HG03565 (cell line): ENCODE measurements at regions not wholly inside any gene's neighbourhood (a gene's known extent, or its start where the extent isn't known, plus 50 kb on each side); places are given as distances from the start of the nearest gene placed in this dataset.
"Not testable (repeated sequence)": the region's sequence is repeated elsewhere in the genome, so short reads cannot be mapped to it uniquely, and the experiment has no call there.

ENCODE experiments used
- ATAC-seq: cut with Tn5 transposase; IDR thresholded peaks from one replicate; pipeline ENCODE4 v1.9.1; 2021; ENCODE audit warnings: mild to moderate bottlenecking, moderate library complexity; ENCODE audit not compliant: unreplicated experiment

GRCh38 chr6:106802139-106802538 lies 172.4 kb downstream of the CD24 start:
- ATAC-seq: no peak

GRCh38 chr6:106801256-106801655 lies 171.9 kb downstream of the QRSL1 start:
- ATAC-seq: no peak

- ATAC-seq: no peak
Observed at GRCh38 chr6:106800379-106800778, 171.0 kb downstream of the QRSL1 start.

GRCh38 chr6:106799031-106799894 lies 169.9 kb downstream of the QRSL1 start:
- ATAC-seq: no peak

GRCh38 chr6:106797186-106797585 lies 167.8 kb downstream of the QRSL1 start:
- ATAC-seq: no peak

- ATAC-seq: no peak
Observed at GRCh38 chr6:106796781-106797180, 167.4 kb downstream of the QRSL1 start.

- no peak for ATAC-seq
Observed at GRCh38 chr6:106794129-106794528, 164.8 kb downstream of the QRSL1 start.

- ATAC-seq: no peak
Observed at GRCh38 chr6:106792536-106793236, 163.3 kb downstream of the QRSL1 start.

- no peak for ATAC-seq
Observed at GRCh38 chr6:106790935-106791334, 161.6 kb downstream of the QRSL1 start.

- ATAC-seq: no peak
Observed at GRCh38 chr6:106790149-106790770, 160.9 kb downstream of the QRSL1 start.

GRCh38 chr6:106789428-106790148 lies 160.2 kb downstream of the QRSL1 start:
- ATAC-seq: no peak

GRCh38 chr6:106788761-106789160 lies 159.4 kb downstream of the QRSL1 start:
- ATAC-seq: no peak

- no peak for ATAC-seq
Observed at GRCh38 chr6:106787327-106788196, 158.2 kb downstream of the QRSL1 start.

GRCh38 chr6:106785298-106785697 lies 155.9 kb downstream of the QRSL1 start:
- no peak for ATAC-seq

- no peak for ATAC-seq
Observed at GRCh38 chr6:106783640-106784566, 154.5 kb downstream of the QRSL1 start.

- ATAC-seq: no peak
Observed at GRCh38 chr6:106782536-106783285, 153.3 kb downstream of the QRSL1 start.

- not testable (repeated sequence) for ATAC-seq
Observed at GRCh38 chr6:106779552-106779951, 150.2 kb downstream of the QRSL1 start.

GRCh38 chr6:106778943-106779342 lies 149.6 kb downstream of the QRSL1 start:
- ATAC-seq: no peak
